H1 (cell line): ENCODE measurements at regions not wholly inside any gene's neighbourhood (a gene's known extent, or its start where the extent isn't known, plus 50 kb on each side); places are given as distances from the start of the nearest gene placed in this dataset.

Source experiments
- CHD7 ChIP-seq: fragments of 300-600 bp; sonication (generic); IDR thresholded peaks from 2 replicates; pipeline ENCODE4 v1.7.1; 2012; ENCODE audit warnings: low read length, moderate library complexity, mild to moderate bottlenecking, inconsistent platforms; ENCODE audit not compliant: insufficient replicate concordance
- CREB1 ChIP-seq: IDR thresholded peaks from 2 replicates; pipeline ENCODE4 v1.6.1; 2012; ENCODE audit warnings: inconsistent platforms
- EZH2 ChIP-seq: fragments of 200-600 bp; sonication (generic); IDR thresholded peaks from 2 replicates; pipeline ENCODE4 v1.7.1; 2012; ENCODE audit warnings: low read depth, mild to moderate bottlenecking, moderate library complexity, low read length, inconsistent platforms; ENCODE audit not compliant: severe bottlenecking
- GABPA ChIP-seq: IDR thresholded peaks from 2 replicates; pipeline ENCODE4 v1.6.1; 2011; ENCODE audit warnings: mild to moderate bottlenecking, low read length, moderate library complexity, borderline replicate concordance; ENCODE audit not compliant: insufficient read depth
- JUN ChIP-seq: IDR thresholded peaks from 2 replicates; pipeline ENCODE4 v1.6.1; 2011; ENCODE audit warnings: low read depth, mild to moderate bottlenecking, improper control_type of control experiment, low read length
- JUND ChIP-seq: IDR thresholded peaks from 2 replicates; pipeline ENCODE4 v1.6.1; 2011; ENCODE audit warnings: mild to moderate bottlenecking, improper control_type of control experiment, low read length
- MAX ChIP-seq: IDR thresholded peaks from 2 replicates; pipeline ENCODE4 v1.6.1; 2012; ENCODE audit warnings: inconsistent platforms
- RNF2 ChIP-seq: fragments of 200-900, 300-1000 bp; sonication (generic); IDR thresholded peaks from 2 replicates; pipeline ENCODE4 v1.7.1; 2016; ENCODE audit warnings: borderline replicate concordance, low read depth, mild to moderate bottlenecking, antibody characterized with exemption, low read length; ENCODE audit not compliant: poor library complexity, severe bottlenecking; ENCODE audit errors: missing control alignments
- SIN3A ChIP-seq, 2 experiments: IDR thresholded peaks in 1 of 2; conservative IDR thresholded peaks in 1 of 2; 2 replicates each; pipeline ENCODE4 v1.6.1; 2011 to 2012; ENCODE audit warnings: low read length in 2 of 2, improper control_type of control experiment in 1 of 2, low read depth in 1 of 2, mild to moderate bottlenecking in 1 of 2
- SIRT6 ChIP-seq: IDR thresholded peaks from one replicate; pipeline ENCODE4 v1.7.1; 2012; ENCODE audit warnings: low read length, inconsistent platforms
- SP4 ChIP-seq: IDR thresholded peaks from 2 replicates; pipeline ENCODE4 v1.6.1; 2012; ENCODE audit warnings: low read length, inconsistent platforms
- SUZ12 ChIP-seq: fragments of 200-600 bp; sonication (generic); IDR thresholded peaks from 2 replicates; pipeline ENCODE4 v1.6.1; 2012; ENCODE audit warnings: mild to moderate bottlenecking, inconsistent platforms, low read length, moderate library complexity, mixed read lengths

- no peak for TF ChIP-seq CHD7
- no peak for TF ChIP-seq SIN3A (conservative IDR thresholded peaks at IDR 0.05 in 1 of 2, IDR thresholded peaks at IDR 0.05 in 1 of 2; ENCODE audit: low read depth in 1 of 2, low read length in 2 of 2)
- TF ChIP-seq CREB1: no peak
- no peak for TF ChIP-seq SP4
- TF ChIP-seq EZH2: no peak
- no peak for TF ChIP-seq RNF2
- TF ChIP-seq SUZ12: no peak
- TF ChIP-seq JUN: no peak
- TF ChIP-seq SIRT6: no peak
- TF ChIP-seq GABPA: no peak
- no peak for TF ChIP-seq MAX
- no peak for TF ChIP-seq JUND
Measured at GRCh38 chr3:110491413-110491812, 580.2 kb upstream of the NECTIN3 start (continued).
